ENCODE measurements at regions not wholly inside any gene's neighbourhood (a gene's known extent, or its start where the extent isn't known, plus 50 kb on each side); places are given as distances from the start of the nearest gene placed in this dataset.

DNA sequence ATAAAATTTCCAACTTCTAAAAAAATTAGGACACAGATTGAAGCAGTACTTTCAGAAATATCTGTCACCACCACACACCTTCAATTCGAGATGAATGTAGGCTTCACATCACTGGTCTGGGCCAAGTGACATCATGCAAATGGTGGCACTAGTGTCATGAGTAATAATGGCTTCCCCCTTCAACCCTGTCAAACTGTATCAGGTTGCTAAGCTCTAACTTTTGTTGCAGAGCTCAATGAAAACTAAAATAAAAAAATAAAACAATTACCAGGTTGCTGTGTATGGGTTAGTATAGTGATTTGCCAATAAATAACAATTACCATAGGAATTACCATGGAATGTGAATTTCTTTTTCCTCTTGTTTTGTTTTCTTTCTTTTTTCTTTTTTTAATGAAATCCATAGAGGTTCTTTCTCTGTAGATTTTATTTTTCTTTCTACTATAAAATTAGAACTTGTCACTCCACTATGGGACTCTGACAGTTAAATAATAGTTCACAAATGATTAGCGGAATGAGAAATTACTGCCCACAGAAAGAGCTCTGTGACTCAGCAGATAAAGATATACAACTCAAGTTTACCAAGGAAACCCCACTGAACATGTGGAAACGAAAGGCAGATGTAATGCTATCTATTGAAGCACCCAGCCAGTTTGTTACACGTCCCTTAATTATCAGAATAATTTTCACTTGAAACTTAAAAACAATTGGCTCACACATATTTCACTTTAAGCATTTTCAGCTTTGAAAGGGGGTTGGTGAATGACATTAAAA lies 783.8 kb upstream of the WWC1 start:
- TF ChIP-seq, protein P1, sequence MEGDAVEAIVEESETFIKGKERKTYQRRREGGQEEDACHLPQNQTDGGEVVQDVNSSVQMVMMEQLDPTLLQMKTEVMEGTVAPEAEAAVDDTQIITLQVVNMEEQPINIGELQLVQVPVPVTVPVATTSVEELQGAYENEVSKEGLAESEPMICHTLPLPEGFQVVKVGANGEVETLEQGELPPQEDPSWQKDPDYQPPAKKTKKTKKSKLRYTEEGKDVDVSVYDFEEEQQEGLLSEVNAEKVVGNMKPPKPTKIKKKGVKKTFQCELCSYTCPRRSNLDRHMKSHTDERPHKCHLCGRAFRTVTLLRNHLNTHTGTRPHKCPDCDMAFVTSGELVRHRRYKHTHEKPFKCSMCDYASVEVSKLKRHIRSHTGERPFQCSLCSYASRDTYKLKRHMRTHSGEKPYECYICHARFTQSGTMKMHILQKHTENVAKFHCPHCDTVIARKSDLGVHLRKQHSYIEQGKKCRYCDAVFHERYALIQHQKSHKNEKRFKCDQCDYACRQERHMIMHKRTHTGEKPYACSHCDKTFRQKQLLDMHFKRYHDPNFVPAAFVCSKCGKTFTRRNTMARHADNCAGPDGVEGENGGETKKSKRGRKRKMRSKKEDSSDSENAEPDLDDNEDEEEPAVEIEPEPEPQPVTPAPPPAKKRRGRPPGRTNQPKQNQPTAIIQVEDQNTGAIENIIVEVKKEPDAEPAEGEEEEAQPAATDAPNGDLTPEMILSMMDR (IDR thresholded peaks at IDR 0.05): no peak
- TF ChIP-seq ZFX (IDR thresholded peaks at IDR 0.05; ENCODE audit: borderline replicate concordance): no peak
